Suprapubic skin (tissue), 4 donors: ENCODE measurements at regions not wholly inside any gene's neighbourhood (a gene's known extent, or its start where the extent isn't known, plus 50 kb on each side); places are given as distances from the start of the nearest gene placed in this dataset.

ENCODE experiments used
- DNase-seq, 2 donors: peaks; one replicate each; pipeline ENCODE4 v3.0.0-alpha.2; 2019; ENCODE audit warnings: low spot score in 2 of 2
- H3K27ac ChIP-seq: fragments of 200-600 bp; sonication (generic); one replicate; pipeline ENCODE4 v1.5.1; 2019
- H3K27me3 ChIP-seq: fragments of 200-600 bp; sonication (generic); one replicate; pipeline ENCODE4 v1.5.1; 2019
- H3K36me3 ChIP-seq: fragments of 200-600 bp; sonication (generic); one replicate; pipeline ENCODE4 v1.5.1; 2019
- H3K4me1 ChIP-seq: fragments of 200-600 bp; sonication (generic); one replicate; pipeline ENCODE4 v1.5.1; 2019
- H3K4me3 ChIP-seq: fragments of 200-600 bp; sonication (generic); one replicate; pipeline ENCODE4 v1.5.1; 2019; ENCODE audit warnings: mild to moderate bottlenecking
- H3K9me3 ChIP-seq: fragments of 200-600 bp; sonication (generic); one replicate; pipeline ENCODE4 v1.5.1; 2019
- CTCF ChIP-seq, 2 donors: fragments of 200-600 bp in 1 of 2; fragments of 450-650 bp in 1 of 2; sonication (generic) in 1 of 2; IDR thresholded peaks; one replicate each; pipeline ENCODE4 v1.5.1; 2016 to 2019; ENCODE audit warnings: antibody characterized with exemption in 2 of 2, mild to moderate bottlenecking in 1 of 2, moderate library complexity in 1 of 2
- EP300 ChIP-seq: sonication (generic); formaldehyde crosslinking; IDR thresholded peaks from one replicate; pipeline ENCODE4 v1.6.1; 2017; ENCODE audit warnings: antibody characterized with exemption
- POLR2A ChIP-seq, 2 donors: fragments of 450-650 bp; IDR thresholded peaks; one replicate each; pipeline ENCODE4 v1.6.1; 2017; ENCODE audit warnings: antibody characterized with exemption in 2 of 2, mild to moderate bottlenecking in 2 of 2, moderate library complexity in 2 of 2
- POLR2AphosphoS5 ChIP-seq, 3 donors: sonication (generic); formaldehyde crosslinking; IDR thresholded peaks; one replicate each; pipeline ENCODE4 v1.6.1; 2017; ENCODE audit warnings: antibody characterized with exemption in 3 of 3
- WGBS: methylation state at CpG from one replicate; pipeline ENCODE4 v1.1.5; 2018; 5-methylcytosine and 5-hydroxymethylcytosine counted together

- Histone ChIP-seq H3K4me3 (no peak overlapping the region), H3K36me3 (no peaks in the 10 kb centered on the region), H3K9me3 (no peaks in the 10 kb centered on the region), H3K4me1 (peaks cover 4% of the 10 kb centered on the region), H3K27me3 (peaks cover 38% of the 10 kb centered on the region), H3K27ac (no peak overlapping the region)
- no peak for TF ChIP-seq POLR2AphosphoS5 (IDR thresholded peaks at IDR 0.05)
- 94% methylated on average over 1 of the region's 1 CpG for WGBS
- DNase-seq = no peak
These were observed 71.5 kb upstream of the ERG start for GRCh38 chr21:38569733-38570132.

GRCh38 chr21:38570596-38570995 lies 72.3 kb upstream of the ERG start:
- H3K4me1 ChIP-seq = peaks cover 4% of the 10 kb centered on the region
- H3K36me3 ChIP-seq = no peaks in the 10 kb centered on the region
- no peak for TF ChIP-seq CTCF (IDR thresholded peaks at IDR 0.05)
- TF ChIP-seq POLR2AphosphoS5 (IDR thresholded peaks at IDR 0.05) = no peak
- no peak for TF ChIP-seq POLR2A (IDR thresholded peaks at IDR 0.05)
- no peak for TF ChIP-seq EP300
- WGBS = 74% methylated on average over 6 of the region's 6 CpGs
- H3K4me3 ChIP-seq = no peak overlapping the region
- no peaks in the 10 kb centered on the region for H3K9me3 ChIP-seq
- H3K27me3 ChIP-seq = peaks cover 34% of the 10 kb centered on the region
- DNase-seq = no peak
- H3K27ac ChIP-seq = no peak overlapping the region

GRCh38 chr21:38574895-38575575 lies 76.8 kb upstream of the ERG start:
- 86% methylated on average over 9 of the region's 9 CpGs for WGBS
- H3K4me1 ChIP-seq = no peaks in the 10 kb centered on the region
- no peak for DNase-seq

GRCh38 chr21:38577887-38578286 lies 79.6 kb upstream of the ERG start:
- TF ChIP-seq CTCF (IDR thresholded peaks at IDR 0.05) = no peak
- no peak for TF ChIP-seq EP300
- TF ChIP-seq POLR2AphosphoS5 (IDR thresholded peaks at IDR 0.05) = no peak
- no peak for TF ChIP-seq POLR2A (IDR thresholded peaks at IDR 0.05)
- 100% methylated on average over 3 of the region's 5 CpGs for WGBS
- no peaks in the 10 kb centered on the region for H3K4me1 ChIP-seq

More at GRCh38 chr21:38574895-38575575, 76.8 kb upstream of the ERG start:
- no peak overlapping the region for H3K27ac ChIP-seq
- no peaks in the 10 kb centered on the region for H3K9me3 ChIP-seq
- H3K4me3 ChIP-seq = no peak overlapping the region
- peaks cover 6% of the 10 kb centered on the region for H3K27me3 ChIP-seq
- H3K36me3 ChIP-seq = no peaks in the 10 kb centered on the region
- TF ChIP-seq POLR2A (IDR thresholded peaks at IDR 0.05) (no peak), POLR2AphosphoS5 (IDR thresholded peaks at IDR 0.05) (no peak), EP300 (no peak), CTCF (IDR thresholded peaks at IDR 0.05) (no peak)

GRCh38 chr21:38590449-38591217 lies 92.4 kb upstream of the ERG start:
- no peak for DNase-seq
- no peaks in the 10 kb centered on the region for H3K9me3 ChIP-seq
- TF ChIP-seq POLR2AphosphoS5 (IDR thresholded peaks at IDR 0.05) (no peak), CTCF (IDR thresholded peaks at IDR 0.05) (no peak), EP300 (no peak), POLR2A (IDR thresholded peaks at IDR 0.05) (no peak)

More at GRCh38 chr21:38577887-38578286, 79.6 kb upstream of the ERG start:
- H3K4me3 ChIP-seq = no peak overlapping the region
- no peaks in the 10 kb centered on the region for H3K27me3 ChIP-seq
- no peaks in the 10 kb centered on the region for H3K36me3 ChIP-seq
- no peak for DNase-seq
- H3K9me3 ChIP-seq = no peaks in the 10 kb centered on the region
- no peak overlapping the region for H3K27ac ChIP-seq

More at GRCh38 chr21:38590449-38591217, 92.4 kb upstream of the ERG start:
- Histone ChIP-seq H3K27ac (no peak overlapping the region), H3K36me3 (no peaks in the 10 kb centered on the region), H3K4me3 (no peak overlapping the region), H3K4me1 (no peaks in the 10 kb centered on the region), H3K27me3 (peaks cover 30% of the 10 kb centered on the region)
- WGBS = 96% methylated on average over 2 of the region's 2 CpGs
